Stimulated activated effector memory CD8-positive, alpha-beta T cell treated with anti-CD3 and anti-CD28 coated beads, Interleukin-12 subunit alpha, Interleukin-12 subunit beta, amount 100 ng/mL, for 72 hours (primary cell): ENCODE measurements at regions not wholly inside any gene's neighbourhood (a gene's known extent, or its start where the extent isn't known, plus 50 kb on each side); places are given as distances from the start of the nearest gene placed in this dataset.

ENCODE experiments used
- ATAC-seq: fragments of 150-1000 bp; cut with Tn5 transposase; 2 replicates; pipeline ENCODE4 v1.10.0; 2021
- DNase-seq, 2 donors: peaks; one replicate each; pipeline ENCODE4 v3.0.0; 2021 to 2022; ENCODE audit warnings: low spot score in 2 of 2
- H3K27ac Mint-ChIP-seq: one replicate; pipeline ENCODE4 v1.8.0; 2022; ENCODE audit warnings: mild to moderate bottlenecking, mixed read lengths
- H3K36me3 Mint-ChIP-seq: one replicate; pipeline ENCODE4 v1.8.0; 2022; ENCODE audit warnings: mild to moderate bottlenecking, mixed read lengths
- H3K4me1 Mint-ChIP-seq: one replicate; pipeline ENCODE4 v1.8.0; 2022; ENCODE audit warnings: mixed read lengths
- H3K4me3 Mint-ChIP-seq: one replicate; pipeline ENCODE4 v1.8.0; 2022; ENCODE audit warnings: mild to moderate bottlenecking, mixed read lengths
- H3K9me3 Mint-ChIP-seq: one replicate; pipeline ENCODE4 v1.8.0; 2022; ENCODE audit warnings: mixed read lengths

- Mint-ChIP-seq H3K4me3 (no peak overlapping the region), H3K27ac (no peak overlapping the region), H3K4me1 (no peaks in the 10 kb centered on the region), H3K9me3 (peaks cover 4% of the 10 kb centered on the region), H3K36me3 (no peaks in the 10 kb centered on the region)
- ATAC-seq (no peak), DNase-seq (no peak)
Observed at GRCh38 chr4:117455088-117455487, 369.7 kb upstream of the TRAM1L1 start.

GRCh38 chr4:117466388-117466787 lies 381.0 kb upstream of the TRAM1L1 start:
- H3K27ac Mint-ChIP-seq, result no peak overlapping the region
- peaks cover 13% of the 10 kb centered on the region for H3K9me3 Mint-ChIP-seq

GRCh38 chr4:117467404-117467803 lies 382.0 kb upstream of the TRAM1L1 start:
- Mint-ChIP-seq H3K4me1 (no peaks in the 10 kb centered on the region), H3K36me3 (no peaks in the 10 kb centered on the region), H3K9me3 (peaks cover 19% of the 10 kb centered on the region), H3K4me3 (no peak overlapping the region), H3K27ac (no peak overlapping the region)
- DNase-seq (no peak), ATAC-seq (no peak)

More at GRCh38 chr4:117466388-117466787, 381.0 kb upstream of the TRAM1L1 start:
- no peak for ATAC-seq
- DNase-seq, result no peak
- H3K4me1 Mint-ChIP-seq, result no peaks in the 10 kb centered on the region
- no peaks in the 10 kb centered on the region for H3K36me3 Mint-ChIP-seq
- H3K4me3 Mint-ChIP-seq, result no peak overlapping the region

- ATAC-seq (no peak), DNase-seq (no peak)
- no peaks in the 10 kb centered on the region for H3K36me3 Mint-ChIP-seq
- H3K4me1 Mint-ChIP-seq, result no peaks in the 10 kb centered on the region
- no peak overlapping the region for H3K4me3 Mint-ChIP-seq
- H3K27ac Mint-ChIP-seq, result no peak overlapping the region
- H3K9me3 Mint-ChIP-seq, result peaks cover 10% of the 10 kb centered on the region
Observed at GRCh38 chr4:117474987-117475386, 389.6 kb upstream of the TRAM1L1 start.

GRCh38 chr4:117477925-117478324 lies 392.5 kb upstream of the TRAM1L1 start:
- DNase-seq (no peak), ATAC-seq (no peak)
- Mint-ChIP-seq H3K27ac (no peak overlapping the region), H3K4me3 (no peak overlapping the region), H3K9me3 (peaks cover 5% of the 10 kb centered on the region), H3K4me1 (no peaks in the 10 kb centered on the region), H3K36me3 (no peaks in the 10 kb centered on the region)

GRCh38 chr4:117478702-117479101 lies 393.3 kb upstream of the TRAM1L1 start:
- DNase-seq, result no peak
- H3K4me3 Mint-ChIP-seq, result no peak overlapping the region
- H3K36me3 Mint-ChIP-seq, result no peaks in the 10 kb centered on the region
- no peaks in the 10 kb centered on the region for H3K4me1 Mint-ChIP-seq
- ATAC-seq, result no peak
- peaks cover 5% of the 10 kb centered on the region for H3K9me3 Mint-ChIP-seq
- no peak overlapping the region for H3K27ac Mint-ChIP-seq

GRCh38 chr4:117479673-117480072 lies 394.3 kb upstream of the TRAM1L1 start:
- Mint-ChIP-seq H3K9me3 (peaks cover 9% of the 10 kb centered on the region), H3K4me1 (no peaks in the 10 kb centered on the region), H3K36me3 (no peaks in the 10 kb centered on the region), H3K27ac (no peak overlapping the region), H3K4me3 (no peak overlapping the region)
- DNase-seq (no peak), ATAC-seq (no peak)

- Mint-ChIP-seq H3K36me3 (no peaks in the 10 kb centered on the region), H3K9me3 (peaks cover 14% of the 10 kb centered on the region), H3K4me1 (no peaks in the 10 kb centered on the region), H3K4me3 (no peak overlapping the region), H3K27ac (no peak overlapping the region)
- DNase-seq (no peak), ATAC-seq (no peak)
Observed at GRCh38 chr4:117481742-117482141, 396.4 kb upstream of the TRAM1L1 start.

- Mint-ChIP-seq H3K36me3 (no peaks in the 10 kb centered on the region), H3K9me3 (peaks cover 9% of the 10 kb centered on the region), H3K4me1 (no peaks in the 10 kb centered on the region), H3K4me3 (no peak overlapping the region), H3K27ac (no peak overlapping the region)
- no peak for ATAC-seq
- DNase-seq, result no peak
Observed at GRCh38 chr4:117488692-117489091, 403.3 kb upstream of the TRAM1L1 start.

GRCh38 chr4:117489107-117489506 lies 403.7 kb upstream of the TRAM1L1 start:
- no peak for ATAC-seq
- peaks cover 7% of the 10 kb centered on the region for H3K9me3 Mint-ChIP-seq
- DNase-seq, result no peak
- no peak overlapping the region for H3K4me3 Mint-ChIP-seq
- no peak overlapping the region for H3K27ac Mint-ChIP-seq
- no peaks in the 10 kb centered on the region for H3K4me1 Mint-ChIP-seq
- no peaks in the 10 kb centered on the region for H3K36me3 Mint-ChIP-seq

GRCh38 chr4:117491516-117491915 lies 406.1 kb upstream of the TRAM1L1 start:
- H3K27ac Mint-ChIP-seq, result no peak overlapping the region
- no peaks in the 10 kb centered on the region for H3K36me3 Mint-ChIP-seq
- no peaks in the 10 kb centered on the region for H3K9me3 Mint-ChIP-seq
- DNase-seq, result no peak
- no peak for ATAC-seq
- no peak overlapping the region for H3K4me3 Mint-ChIP-seq
- H3K4me1 Mint-ChIP-seq, result no peaks in the 10 kb centered on the region

GRCh38 chr4:117495802-117496201 lies 410.4 kb upstream of the TRAM1L1 start:
- DNase-seq, result no peak
- no peak overlapping the region for H3K27ac Mint-ChIP-seq
- no peaks in the 10 kb centered on the region for H3K4me1 Mint-ChIP-seq
- ATAC-seq, result no peak
- no peaks in the 10 kb centered on the region for H3K36me3 Mint-ChIP-seq
- H3K9me3 Mint-ChIP-seq, result no peaks in the 10 kb centered on the region
- H3K4me3 Mint-ChIP-seq, result no peak overlapping the region

- DNase-seq (no peak), ATAC-seq (no peak)
- Mint-ChIP-seq H3K27ac (no peak overlapping the region), H3K9me3 (peaks cover 11% of the 10 kb centered on the region), H3K4me3 (no peak overlapping the region), H3K4me1 (no peaks in the 10 kb centered on the region), H3K36me3 (no peaks in the 10 kb centered on the region)
Observed at GRCh38 chr4:117512414-117512813, 427.0 kb upstream of the TRAM1L1 start.

- H3K27ac Mint-ChIP-seq, result no peak overlapping the region
- ATAC-seq (no peak), DNase-seq (no peak)
- H3K9me3 Mint-ChIP-seq, result peaks cover 19% of the 10 kb centered on the region
- no peaks in the 10 kb centered on the region for H3K4me1 Mint-ChIP-seq
- no peak overlapping the region for H3K4me3 Mint-ChIP-seq
- no peaks in the 10 kb centered on the region for H3K36me3 Mint-ChIP-seq
Observed at GRCh38 chr4:117514391-117515175, 429.2 kb upstream of the TRAM1L1 start.

- Mint-ChIP-seq H3K9me3 (peaks cover 17% of the 10 kb centered on the region), H3K4me3 (no peak overlapping the region), H3K36me3 (no peaks in the 10 kb centered on the region), H3K4me1 (no peaks in the 10 kb centered on the region), H3K27ac (no peak overlapping the region)
- ATAC-seq, result no peak
- DNase-seq, result no peak
Observed at GRCh38 chr4:117515921-117516320, 430.5 kb upstream of the TRAM1L1 start.

- H3K27ac Mint-ChIP-seq, result no peak overlapping the region
- H3K9me3 Mint-ChIP-seq, result peaks cover 9% of the 10 kb centered on the region
- DNase-seq (no peak), ATAC-seq (no peak)
- H3K4me1 Mint-ChIP-seq, result no peaks in the 10 kb centered on the region
- H3K36me3 Mint-ChIP-seq, result no peaks in the 10 kb centered on the region
- no peak overlapping the region for H3K4me3 Mint-ChIP-seq
Observed at GRCh38 chr4:117527601-117528000, 442.2 kb upstream of the TRAM1L1 start.
